ENCODE measurements at regions not wholly inside any gene's neighbourhood (a gene's known extent, or its start where the extent isn't known, plus 50 kb on each side); places are given as distances from the start of the nearest gene placed in this dataset.

- in situ Hi-C loops (cut with MboI; ENCODE audit: low sequenced_read_pairs) = loop anchor here (25.0 kb wide), 1 partner anchor 458 kb away; no protein-coding TSS in a partner anchor
These were observed 177.9 kb downstream of the KATNAL1 start for GRCh38 chr13:30129411-30129810.

- in situ Hi-C loops (cut with MboI; ENCODE audit: low sequenced_read_pairs) = loop anchor here (25.0 kb wide), 1 partner anchor 459 kb away; no protein-coding TSS in a partner anchor
These were observed 178.8 kb downstream of the KATNAL1 start for GRCh38 chr13:30128591-30128990.

- in situ Hi-C loops (cut with MboI; ENCODE audit: low sequenced_read_pairs) = loop anchor here (25.0 kb wide), 1 partner anchor 459 kb away; no protein-coding TSS in a partner anchor
These were observed 179.3 kb downstream of the KATNAL1 start for GRCh38 chr13:30128095-30128494.

- in situ Hi-C loops (cut with MboI; ENCODE audit: low sequenced_read_pairs) = loop anchor here (25.0 kb wide), 1 partner anchor 460 kb away; no protein-coding TSS in a partner anchor
These were observed 180.4 kb downstream of the KATNAL1 start for GRCh38 chr13:30126903-30127428.

GRCh38 chr13:30125422-30126073, 181.8 kb downstream of the KATNAL1 start:
- in situ Hi-C loops (cut with MboI; ENCODE audit: low sequenced_read_pairs) = loop anchor here (25.0 kb wide), 1 partner anchor 462 kb away; no protein-coding TSS in a partner anchor

- in situ Hi-C loops (cut with MboI; ENCODE audit: low sequenced_read_pairs) = loop anchor here (25.0 kb wide), 2 partner anchors 187 to 362 kb away; no protein-coding TSS in a partner anchor
These were observed 183.1 kb downstream of the KATNAL1 start for GRCh38 chr13:30124131-30124768.

- in situ Hi-C loops (cut with MboI; ENCODE audit: low sequenced_read_pairs) = loop anchor here (25.0 kb wide), 2 partner anchors 186 to 361 kb away; no protein-coding TSS in a partner anchor
These were observed 183.8 kb downstream of the KATNAL1 start for GRCh38 chr13:30123575-30123974.

GRCh38 chr13:30121666-30122065, 185.7 kb downstream of the KATNAL1 start:
- in situ Hi-C loops (cut with MboI; ENCODE audit: low sequenced_read_pairs) = loop anchor here (25.0 kb wide), 2 partner anchors 184 to 359 kb away; no protein-coding TSS in a partner anchor

- in situ Hi-C loops (cut with MboI; ENCODE audit: low sequenced_read_pairs) = loop anchor here (25.0 kb wide), 2 partner anchors 184 to 359 kb away; no protein-coding TSS in a partner anchor
These were observed 186.1 kb downstream of the KATNAL1 start for GRCh38 chr13:30121244-30121643.

- in situ Hi-C loops (cut with MboI; ENCODE audit: low sequenced_read_pairs) = loop anchor here (25.0 kb wide), 2 partner anchors 183 to 358 kb away; no protein-coding TSS in a partner anchor
These were observed 187.1 kb downstream of the KATNAL1 start for GRCh38 chr13:30120133-30120822.

GRCh38 chr13:30119476-30119875, 187.9 kb downstream of the KATNAL1 start:
- in situ Hi-C loops (cut with MboI; ENCODE audit: low sequenced_read_pairs) = loop anchor here (25.0 kb wide), 2 partner anchors 182 to 357 kb away; no protein-coding TSS in a partner anchor

- in situ Hi-C loops (cut with MboI; ENCODE audit: low sequenced_read_pairs) = loop anchor here (25.0 kb wide), 2 partner anchors 179 to 354 kb away; no protein-coding TSS in a partner anchor
These were observed 191.0 kb downstream of the KATNAL1 start for GRCh38 chr13:30116379-30116778.

GRCh38 chr13:30115257-30115600, 192.1 kb downstream of the KATNAL1 start:
- in situ Hi-C loops (cut with MboI; ENCODE audit: low sequenced_read_pairs) = loop anchor here (25.0 kb wide), 2 partner anchors 178 to 353 kb away; no protein-coding TSS in a partner anchor

GRCh38 chr13:30114571-30115256, 192.6 kb downstream of the KATNAL1 start:
- in situ Hi-C loops (cut with MboI; ENCODE audit: low sequenced_read_pairs) = loop anchor here (25.0 kb wide), 2 partner anchors 177 to 352 kb away; no protein-coding TSS in a partner anchor

GRCh38 chr13:30113983-30114570, 193.3 kb downstream of the KATNAL1 start:
- in situ Hi-C loops (cut with MboI; ENCODE audit: low sequenced_read_pairs) = loop anchor here (25.0 kb wide), 2 partner anchors 177 to 352 kb away; no protein-coding TSS in a partner anchor

GRCh38 chr13:30113551-30113950, 193.8 kb downstream of the KATNAL1 start:
- in situ Hi-C loops (cut with MboI; ENCODE audit: low sequenced_read_pairs) = loop anchor here (25.0 kb wide), 2 partner anchors 176 to 351 kb away; no protein-coding TSS in a partner anchor

GRCh38 chr13:30112602-30113435, 194.5 kb downstream of the KATNAL1 start:
- in situ Hi-C loops (cut with MboI; ENCODE audit: low sequenced_read_pairs) = loop anchor here (25.0 kb wide), 2 partner anchors 176 to 351 kb away; no protein-coding TSS in a partner anchor

GRCh38 chr13:30111810-30112209, 195.5 kb downstream of the KATNAL1 start:
- in situ Hi-C loops (cut with MboI; ENCODE audit: low sequenced_read_pairs) = loop anchor here (25.0 kb wide), 2 partner anchors 175 to 350 kb away; no protein-coding TSS in a partner anchor

All from HL-60/S4 treated with phorbol 12-myristate 13-acetate at 8.2 ng/mL for 4 days and 3 days (cell line).